GM12892 (cell line): ENCODE measurements at regions not wholly inside any gene's neighbourhood (a gene's known extent, or its start where the extent isn't known, plus 50 kb on each side); places are given as distances from the start of the nearest gene placed in this dataset.

Experiments used
- POLR2A ChIP-seq: IDR thresholded peaks from 2 replicates; pipeline ENCODE4 v1.6.1; 2011; ENCODE audit warnings: low read depth, low read length, control low read depth
- POLR2AphosphoS5 ChIP-seq: IDR thresholded peaks from 2 replicates; pipeline ENCODE4 v1.6.1; 2011; ENCODE audit warnings: low read depth, low read length, control low read depth
- TAF1 ChIP-seq: IDR thresholded peaks from 2 replicates; pipeline ENCODE4 v1.6.1; 2011; ENCODE audit warnings: low read depth, mild to moderate bottlenecking, control low read depth, low read length, borderline replicate concordance

DNA sequence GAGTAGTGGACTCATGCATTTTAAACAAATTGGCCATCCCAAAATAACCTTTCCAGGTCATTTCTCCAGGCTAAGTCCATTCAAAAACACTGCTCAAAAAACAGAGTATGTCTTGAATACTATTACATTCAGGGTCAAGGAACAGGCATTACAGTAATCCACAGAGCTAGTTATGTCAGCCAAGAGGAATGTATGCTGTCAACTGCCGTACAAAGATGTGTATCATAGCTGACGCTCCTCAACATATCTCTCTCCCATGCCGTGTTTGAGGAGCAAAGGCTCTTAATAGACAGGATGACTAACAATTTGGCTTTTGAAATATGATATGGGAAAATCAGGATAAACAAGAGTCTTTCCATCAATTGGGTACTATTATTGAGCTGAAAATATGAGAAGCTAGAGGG lies 68.8 kb upstream of the KCTD1 start:
- TF ChIP-seq POLR2AphosphoS5 (no peak), POLR2A (no peak), TAF1 (no peak)
